OCI-LY1 (cell line): ENCODE measurements at regions not wholly inside any gene's neighbourhood (a gene's known extent, or its start where the extent isn't known, plus 50 kb on each side); places are given as distances from the start of the nearest gene placed in this dataset.

ENCODE experiments used
- H2AFZ ChIP-seq: fragments of 200-600 bp; sonication (generic), shearing (Covaris generic); 2 replicates; pipeline ENCODE4 v1.6.0; 2014; ENCODE audit warnings: antibody characterized with exemption, mild to moderate bottlenecking, low read length
- H3F3A ChIP-seq: fragments of 200-600 bp; sonication (generic), shearing (Covaris generic); 2 replicates; pipeline ENCODE4 v1.6.0; 2014; ENCODE audit warnings: mild to moderate bottlenecking, antibody characterized with exemption, low read length, moderate library complexity; ENCODE audit not compliant: insufficient read depth
- H3K27ac ChIP-seq: fragments of 200-600 bp; sonication (generic); 2 replicates; pipeline ENCODE4 v1.5.1; 2014; ENCODE audit warnings: low read length, mixed run types, mild to moderate bottlenecking, low read depth; ENCODE audit not compliant: poor library complexity, severe bottlenecking
- H3K27me3 ChIP-seq: fragments of 200-600 bp; sonication (generic); 2 replicates; pipeline ENCODE4 v1.6.0; 2014; ENCODE audit warnings: antibody characterized with exemption, mild to moderate bottlenecking, low read length, moderate library complexity; ENCODE audit not compliant: insufficient read depth
- H3K36me3 ChIP-seq: fragments of 200-600 bp; sonication (generic); 2 replicates; pipeline ENCODE4 v1.6.1; 2014; ENCODE audit warnings: mild to moderate bottlenecking, antibody characterized with exemption, low read length, moderate library complexity, mixed read lengths; ENCODE audit not compliant: insufficient read depth
- H3K4me1 ChIP-seq: fragments of 200-600 bp; sonication (generic); 2 replicates; pipeline ENCODE4 v1.5.1; 2014; ENCODE audit warnings: mild to moderate bottlenecking, low read length, moderate library complexity; ENCODE audit not compliant: insufficient read depth, severe bottlenecking
- H3K4me2 ChIP-seq: fragments of 200-600 bp; sonication (generic), shearing (Covaris generic); 2 replicates; pipeline ENCODE4 v1.6.1; 2014; ENCODE audit warnings: low read length
- H3K4me3 ChIP-seq: fragments of 200-600 bp; sonication (generic); 2 replicates; pipeline ENCODE4 v1.5.1; 2014; ENCODE audit warnings: low read length, low read depth, mild to moderate bottlenecking, mixed read lengths; ENCODE audit not compliant: poor library complexity, severe bottlenecking
- H3K79me2 ChIP-seq: fragments of 200-600 bp; shearing (Covaris generic); 2 replicates; pipeline ENCODE4 v1.6.1; 2016; ENCODE audit warnings: mixed run types, low read length, mixed read lengths; ENCODE audit not compliant: insufficient read depth
- H3K9ac ChIP-seq: fragments of 200-600 bp; sonication (generic), shearing (Covaris generic); 2 replicates; pipeline ENCODE4 v1.6.1; 2014; ENCODE audit warnings: mild to moderate bottlenecking, low read length, mixed read lengths
- H3K9me2 ChIP-seq: fragments of 200-600 bp; sonication (generic), shearing (Covaris generic); 2 replicates; pipeline ENCODE4 v1.6.1; 2014; ENCODE audit warnings: low read depth, mild to moderate bottlenecking, low read length, mixed read lengths
- H3K9me3 ChIP-seq: fragments of 200-600 bp; shearing (Covaris generic); 2 replicates; pipeline ENCODE4 v1.6.1; 2014; ENCODE audit warnings: low read length, mixed read lengths
- H4K20me1 ChIP-seq: fragments of 200-600 bp; sonication (generic), shearing (Covaris generic); 2 replicates; pipeline ENCODE4 v1.6.0; 2016; ENCODE audit warnings: mild to moderate bottlenecking, low read length; ENCODE audit not compliant: insufficient read depth
- EZH2 ChIP-seq: fragments of 200-600 bp; sonication (generic), shearing (Covaris generic); IDR thresholded peaks from 2 replicates; pipeline ENCODE4 v1.8.0; 2017; ENCODE audit warnings: borderline replicate concordance, mixed run types, mild to moderate bottlenecking, antibody characterized with exemption, low read length, moderate library complexity, mixed read lengths
- TF ChIP-seq, protein P1 (sequence below): fragments of 200-600 bp; sonication (generic), shearing (Covaris generic); IDR thresholded peaks from 2 replicates; pipeline ENCODE4 v1.5.1; 2017; ENCODE audit warnings: mild to moderate bottlenecking, antibody characterized with exemption, low read length, moderate library complexity, mixed read lengths

GRCh38 chr11:70926543-70927201 is 325.7 kb downstream of the SHANK2 start:
- no peaks in the 10 kb centered on the region for H3K27me3 ChIP-seq
- no peak for TF ChIP-seq EZH2
- TF ChIP-seq, protein P1, sequence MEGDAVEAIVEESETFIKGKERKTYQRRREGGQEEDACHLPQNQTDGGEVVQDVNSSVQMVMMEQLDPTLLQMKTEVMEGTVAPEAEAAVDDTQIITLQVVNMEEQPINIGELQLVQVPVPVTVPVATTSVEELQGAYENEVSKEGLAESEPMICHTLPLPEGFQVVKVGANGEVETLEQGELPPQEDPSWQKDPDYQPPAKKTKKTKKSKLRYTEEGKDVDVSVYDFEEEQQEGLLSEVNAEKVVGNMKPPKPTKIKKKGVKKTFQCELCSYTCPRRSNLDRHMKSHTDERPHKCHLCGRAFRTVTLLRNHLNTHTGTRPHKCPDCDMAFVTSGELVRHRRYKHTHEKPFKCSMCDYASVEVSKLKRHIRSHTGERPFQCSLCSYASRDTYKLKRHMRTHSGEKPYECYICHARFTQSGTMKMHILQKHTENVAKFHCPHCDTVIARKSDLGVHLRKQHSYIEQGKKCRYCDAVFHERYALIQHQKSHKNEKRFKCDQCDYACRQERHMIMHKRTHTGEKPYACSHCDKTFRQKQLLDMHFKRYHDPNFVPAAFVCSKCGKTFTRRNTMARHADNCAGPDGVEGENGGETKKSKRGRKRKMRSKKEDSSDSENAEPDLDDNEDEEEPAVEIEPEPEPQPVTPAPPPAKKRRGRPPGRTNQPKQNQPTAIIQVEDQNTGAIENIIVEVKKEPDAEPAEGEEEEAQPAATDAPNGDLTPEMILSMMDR, result no peak
- no peaks in the 10 kb centered on the region for H3F3A ChIP-seq
- no peaks in the 10 kb centered on the region for H4K20me1 ChIP-seq
- no peak overlapping the region for H3K27ac ChIP-seq
- no peaks in the 10 kb centered on the region for H3K4me1 ChIP-seq
- no peaks in the 10 kb centered on the region for H3K79me2 ChIP-seq
- no peaks in the 10 kb centered on the region for H3K9me2 ChIP-seq
- no peak overlapping the region for H3K9ac ChIP-seq
- no peak overlapping the region for H2AFZ ChIP-seq
- no peaks in the 10 kb centered on the region for H3K36me3 ChIP-seq
- H3K9me3 ChIP-seq, result peaks cover 6% of the 10 kb centered on the region; the same call in 1 of the 2 replicates
- no peak overlapping the region for H3K4me3 ChIP-seq
- H3K4me2 ChIP-seq, result no peak overlapping the region

DNA sequence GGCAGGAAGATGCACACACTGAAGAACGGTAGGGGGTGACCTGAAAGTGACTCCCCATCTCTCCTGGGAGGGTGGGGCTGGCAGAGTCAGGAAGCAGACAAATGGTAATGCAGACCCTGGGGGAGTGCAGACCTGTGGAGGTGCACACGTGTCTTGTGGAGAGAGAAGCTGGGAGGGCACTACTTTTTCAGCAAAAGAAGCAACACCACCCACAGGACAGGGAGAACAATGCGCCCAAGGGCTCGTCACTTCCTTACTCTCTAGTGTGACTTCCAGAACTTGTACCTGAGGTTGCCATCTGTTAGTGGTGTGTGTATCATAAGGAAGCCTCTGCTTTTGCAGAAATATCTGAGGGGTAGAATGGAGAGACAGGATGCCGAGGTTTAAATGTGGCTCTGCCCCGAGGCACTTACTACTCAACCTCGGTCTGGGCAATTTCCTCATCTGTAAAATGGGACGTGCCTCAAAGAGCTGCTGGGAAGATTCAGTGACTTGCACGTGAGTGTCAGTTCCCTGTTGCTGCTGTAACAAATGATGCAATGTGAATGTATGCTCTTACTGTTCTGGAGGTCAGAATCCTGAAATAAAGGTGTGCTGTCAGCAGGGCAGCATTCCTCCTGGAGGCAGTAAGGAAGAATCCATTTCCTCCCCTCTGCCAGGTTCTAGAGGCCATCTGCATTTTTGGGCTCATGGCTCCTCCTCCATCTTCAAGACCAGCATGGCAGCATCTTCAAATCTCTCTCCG is 323.4 kb downstream of the SHANK2 start:
- no peak overlapping the region for H3K27ac ChIP-seq
- no peaks in the 10 kb centered on the region for H3F3A ChIP-seq
- H3K36me3 ChIP-seq, result no peaks in the 10 kb centered on the region
- no peaks in the 10 kb centered on the region for H3K4me1 ChIP-seq
- no peaks in the 10 kb centered on the region for H3K79me2 ChIP-seq
- no peak overlapping the region for H2AFZ ChIP-seq
- TF ChIP-seq, protein P1, result no peak
- no peak for TF ChIP-seq EZH2
- no peaks in the 10 kb centered on the region for H4K20me1 ChIP-seq
- H3K27me3 ChIP-seq, result no peaks in the 10 kb centered on the region
- no peak overlapping the region for H3K9ac ChIP-seq
- H3K4me2 ChIP-seq, result no peak overlapping the region
- H3K9me2 ChIP-seq, result no peaks in the 10 kb centered on the region
- H3K9me3 ChIP-seq, result no peaks in the 10 kb centered on the region
- H3K4me3 ChIP-seq, result no peak overlapping the region

- Histone ChIP-seq H4K20me1 (no peaks in the 10 kb centered on the region), H3F3A (no peaks in the 10 kb centered on the region), H3K4me1 (no peaks in the 10 kb centered on the region), H2AFZ (no peak overlapping the region), H3K27me3 (no peaks in the 10 kb centered on the region), H3K4me2 (no peak overlapping the region), H3K4me3 (no peak overlapping the region), H3K36me3 (no peaks in the 10 kb centered on the region), H3K9ac (no peak overlapping the region), H3K79me2 (no peaks in the 10 kb centered on the region), H3K9me3 (no peaks in the 10 kb centered on the region), H3K9me2 (no peaks in the 10 kb centered on the region), H3K27ac (no peak overlapping the region)
- TF ChIP-seq, protein P1, result no peak
- no peak for TF ChIP-seq EZH2
These were observed 322.2 kb downstream of the SHANK2 start for GRCh38 chr11:70930215-70930614.
